Skeletal muscle satellite cell (primary cell): ENCODE measurements at regions not wholly inside any gene's neighbourhood (a gene's known extent, or its start where the extent isn't known, plus 50 kb on each side); places are given as distances from the start of the nearest gene placed in this dataset. TPM values are rescaled to one million over a fixed set of nuclear protein-coding genes. Genes with fewer than 3 reads are reported as not detected.
A peak's percentile ranks its signal among the peaks of the same experiment; 100 is the strongest.
"Not testable (repeated sequence)": the region's sequence is repeated elsewhere in the genome, so short reads cannot be mapped to it uniquely, and the experiment has no call there.

ENCODE experiments used
- H3K27me3 ChIP-seq: 2 replicates; pipeline ENCODE4 v1.7.0; 2013; ENCODE audit warnings: low read length; ENCODE audit not compliant: control insufficient read depth, insufficient read depth
- H3K36me3 ChIP-seq: 2 replicates; pipeline ENCODE4 v1.7.0; 2013; ENCODE audit warnings: mild to moderate bottlenecking, control low read depth, low read length; ENCODE audit not compliant: insufficient read depth
- H3K4me1 ChIP-seq: 2 replicates; pipeline ENCODE4 v1.7.0; 2013; ENCODE audit warnings: low read length; ENCODE audit not compliant: control insufficient read depth, insufficient read depth
- H3K4me2 ChIP-seq: 2 replicates; pipeline ENCODE4 v1.7.0; 2013; ENCODE audit warnings: mild to moderate bottlenecking, low read length
- H3K4me3 ChIP-seq: 2 replicates; pipeline ENCODE4 v1.7.0; 2013; ENCODE audit warnings: low read length
- H3K9ac ChIP-seq: 2 replicates; pipeline ENCODE4 v1.7.0; 2013; ENCODE audit warnings: mild to moderate bottlenecking, low read depth, low read length, moderate library complexity
- H3K9me3 ChIP-seq: replicated peaks from 2 replicates; pipeline ENCODE4 v1.7.0; 2013; ENCODE audit warnings: mild to moderate bottlenecking, control low read depth, low read length
- small RNA-seq: library from RNA; depleted of rRNA; stranded (forward); fragments of <200 nt; gene quantifications from one replicate; pipeline ENCODE3, GENCODE V24; 2012

- not testable (repeated sequence) for H3K4me2 ChIP-seq, H3K4me3 ChIP-seq, H3K4me1 ChIP-seq, H3K9ac ChIP-seq, H3K9me3 ChIP-seq, H3K36me3 ChIP-seq, H3K27me3 ChIP-seq
Measured at GRCh38 chr9:106788021-106788420, 74.9 kb upstream of the ZNF462 start.

- no peaks in the 10 kb centered on the region for H3K36me3 ChIP-seq
- peaks cover 19% of the 10 kb centered on the region for H3K4me1 ChIP-seq
- no peaks in the 10 kb centered on the region for H3K9me3 ChIP-seq
- H3K4me3 ChIP-seq = no peak overlapping the region
- no peaks in the 10 kb centered on the region for H3K27me3 ChIP-seq
- no peak overlapping the region for H3K4me2 ChIP-seq
- H3K9ac ChIP-seq = no peak overlapping the region
Measured at GRCh38 chr9:106795031-106795430, 67.9 kb upstream of the ZNF462 start.

GRCh38 chr9:106796771-106797170 lies 66.2 kb upstream of the ZNF462 start:
- Histone ChIP-seq H3K27me3 (no peaks in the 10 kb centered on the region), H3K9ac (no peak overlapping the region), H3K4me3 (no peak overlapping the region), H3K9me3 (no peaks in the 10 kb centered on the region), H3K4me1 (peaks cover 28% of the 10 kb centered on the region), H3K4me2 (no peak overlapping the region), H3K36me3 (no peaks in the 10 kb centered on the region)

- Histone ChIP-seq H3K4me2 (no peak overlapping the region), H3K4me3 (no peak overlapping the region), H3K4me1 (peaks cover 28% of the 10 kb centered on the region), H3K36me3 (no peaks in the 10 kb centered on the region), H3K27me3 (no peaks in the 10 kb centered on the region), H3K9me3 (no peaks in the 10 kb centered on the region), H3K9ac (no peak overlapping the region)
Measured at GRCh38 chr9:106797299-106797698, 65.7 kb upstream of the ZNF462 start.

GRCh38 chr9:106798016-106798799 lies 64.8 kb upstream of the ZNF462 start:
- H3K36me3 ChIP-seq = no peaks in the 10 kb centered on the region

GRCh38 chr9:106799152-106799551 lies 63.8 kb upstream of the ZNF462 start:
- Histone ChIP-seq H3K9me3 (no peaks in the 10 kb centered on the region), H3K27me3 (no peaks in the 10 kb centered on the region), H3K4me3 (no peak overlapping the region), H3K36me3 (no peaks in the 10 kb centered on the region), H3K4me2 (peak overlapping the region; percentile 37), H3K4me1 (peaks cover 28% of the 10 kb centered on the region), H3K9ac (peak overlapping the region; percentile 19)

More at GRCh38 chr9:106798016-106798799, 64.8 kb upstream of the ZNF462 start:
- Histone ChIP-seq H3K4me1 (peaks cover 28% of the 10 kb centered on the region), H3K4me2 (no peak overlapping the region), H3K4me3 (no peak overlapping the region), H3K9ac (peak overlapping the region; percentile 19), H3K27me3 (no peaks in the 10 kb centered on the region), H3K9me3 (no peaks in the 10 kb centered on the region)

- Histone ChIP-seq H3K4me1 (peaks cover 28% of the 10 kb centered on the region), H3K4me2 (no peak overlapping the region), H3K9ac (no peak overlapping the region), H3K4me3 (no peak overlapping the region), H3K27me3 (no peaks in the 10 kb centered on the region), H3K36me3 (no peaks in the 10 kb centered on the region), H3K9me3 (no peaks in the 10 kb centered on the region)
Measured at GRCh38 chr9:106800701-106801270, 62.2 kb upstream of the ZNF462 start.

- H3K9me3 ChIP-seq = no peaks in the 10 kb centered on the region
- peaks cover 28% of the 10 kb centered on the region for H3K4me1 ChIP-seq
- no peaks in the 10 kb centered on the region for H3K27me3 ChIP-seq
- no peak overlapping the region for H3K4me2 ChIP-seq
- no peak overlapping the region for H3K9ac ChIP-seq
- no peaks in the 10 kb centered on the region for H3K36me3 ChIP-seq
- no peak overlapping the region for H3K4me3 ChIP-seq
Measured at GRCh38 chr9:106801816-106802215, 61.1 kb upstream of the ZNF462 start.

Small RNAs in the stretch of these regions (small RNA-seq; reads per million reads assigned to genes)
- not detected for gene MIR8081
